ENCODE measurements at regions not wholly inside any gene's neighbourhood (a gene's known extent, or its start where the extent isn't known, plus 50 kb on each side); places are given as distances from the start of the nearest gene placed in this dataset.

DNA sequence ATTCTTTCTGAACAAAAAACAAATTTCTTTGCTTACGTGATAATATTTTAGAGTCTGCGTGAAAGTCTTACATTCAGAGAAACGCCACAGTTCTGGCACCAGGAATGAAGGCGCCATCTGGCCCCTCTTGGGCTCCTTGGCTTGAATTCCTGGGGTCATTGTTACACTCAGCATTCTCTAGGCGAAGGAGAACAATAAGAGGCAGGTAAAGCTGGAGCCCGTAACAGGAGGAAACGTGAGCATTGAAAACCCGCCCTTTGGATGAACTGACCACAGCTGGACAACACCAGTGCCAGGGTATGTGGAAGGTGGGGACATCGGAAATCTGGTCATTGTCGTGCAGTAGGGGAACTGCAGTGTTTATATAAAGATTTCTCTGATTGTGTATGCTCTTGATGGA, 144.8 kb downstream of the RNF152 start:
- WGBS (ENCODE audit: insufficient coverage): 88% methylated on average over 10 of the region's 10 CpGs

GRCh38 chr18:61743775-61744531, 148.9 kb downstream of the RNF152 start:
- WGBS (ENCODE audit: insufficient coverage): 93% methylated on average over 4 of the region's 4 CpGs

More for the DNA sequence above, 144.8 kb downstream of the RNF152 start:
- H3K27me3 ChIP-seq (ENCODE audit: control insufficient read depth, insufficient read depth, low read length): no peaks in the 10 kb centered on the region
- H3K27ac ChIP-seq (ENCODE audit: low read length): no peak overlapping the region
- Mint-ChIP-seq H3K4me3 (no peak overlapping the region), H3K4me1 (no peaks in the 10 kb centered on the region), H3K27me3 (ENCODE audit: low read depth in 2 of 2) (peaks cover 9 to 40% of the 10 kb centered on the region in 2 donors), H3K27ac (no peak overlapping the region), H3K9me3 (peaks cover 0 to 2% of the 10 kb centered on the region in 2 donors), H3K36me3 (no peaks in the 10 kb centered on the region)
- ATAC-seq (no peak), DNase-seq (no peak)
- H3K9me3 ChIP-seq (ENCODE audit: control insufficient read depth, insufficient read depth, low read length): no peaks in the 10 kb centered on the region
- intact Hi-C loops (cut with micrococcal nuclease): no loop called here
- H3K36me3 ChIP-seq (ENCODE audit: control insufficient read depth, insufficient read depth, low read length): no peaks in the 10 kb centered on the region
- TF ChIP-seq CTCF (IDR thresholded peaks at IDR 0.05): no peak
- H3K4me3 ChIP-seq (ENCODE audit: low read length): no peak overlapping the region
- no peaks in the 10 kb centered on the region for H3K4me1 ChIP-seq (ENCODE audit: control insufficient read depth, insufficient read depth, low read length)

GRCh38 chr18:61742565-61743429, 150.0 kb downstream of the RNF152 start:
- no peak for TF ChIP-seq CTCF (IDR thresholded peaks at IDR 0.05)
- no peaks in the 10 kb centered on the region for H3K9me3 ChIP-seq (ENCODE audit: control insufficient read depth, insufficient read depth, low read length)
- H3K36me3 Mint-ChIP-seq: no peaks in the 10 kb centered on the region
- H3K4me3 Mint-ChIP-seq: no peak overlapping the region
- H3K4me1 ChIP-seq (ENCODE audit: control insufficient read depth, insufficient read depth, low read length): no peaks in the 10 kb centered on the region
- no peaks in the 10 kb centered on the region for H3K4me1 Mint-ChIP-seq
- ATAC-seq: no peak
- H3K9me3 Mint-ChIP-seq: peaks cover 0 to 2% of the 10 kb centered on the region in 2 donors
- DNase-seq: no peak
- WGBS (ENCODE audit: insufficient coverage): 83% methylated on average over 8 of the region's 8 CpGs
- no peak overlapping the region for H3K27ac Mint-ChIP-seq
- H3K27me3 Mint-ChIP-seq (ENCODE audit: low read depth in 2 of 2): peaks cover 5 to 12% of the 10 kb centered on the region in 2 donors
- H3K36me3 ChIP-seq (ENCODE audit: control insufficient read depth, insufficient read depth, low read length): no peaks in the 10 kb centered on the region
- H3K27me3 ChIP-seq (ENCODE audit: control insufficient read depth, insufficient read depth, low read length): no peaks in the 10 kb centered on the region
- H3K27ac ChIP-seq (ENCODE audit: low read length): no peak overlapping the region
- intact Hi-C loops (cut with micrococcal nuclease): no loop called here
- H3K4me3 ChIP-seq (ENCODE audit: low read length): no peak overlapping the region

More at GRCh38 chr18:61743775-61744531, 148.9 kb downstream of the RNF152 start:
- ATAC-seq: no peak
- no peaks in the 10 kb centered on the region for H3K27me3 ChIP-seq (ENCODE audit: control insufficient read depth, insufficient read depth, low read length)
- Mint-ChIP-seq H3K27me3 (ENCODE audit: low read depth in 2 of 2) (peaks cover 6 to 23% of the 10 kb centered on the region in 2 donors), H3K4me3 (no peak overlapping the region), H3K27ac (no peak overlapping the region), H3K4me1 (no peaks in the 10 kb centered on the region), H3K36me3 (no peaks in the 10 kb centered on the region), H3K9me3 (peaks cover 0 to 2% of the 10 kb centered on the region in 2 donors)
- H3K27ac ChIP-seq (ENCODE audit: low read length): no peak overlapping the region
- DNase-seq: no peak
- intact Hi-C loops (cut with micrococcal nuclease): no loop called here
- H3K4me1 ChIP-seq (ENCODE audit: control insufficient read depth, insufficient read depth, low read length): no peaks in the 10 kb centered on the region
- H3K4me3 ChIP-seq (ENCODE audit: low read length): no peak overlapping the region
- no peaks in the 10 kb centered on the region for H3K36me3 ChIP-seq (ENCODE audit: control insufficient read depth, insufficient read depth, low read length)
- no peak for TF ChIP-seq CTCF (IDR thresholded peaks at IDR 0.05)
- H3K9me3 ChIP-seq (ENCODE audit: control insufficient read depth, insufficient read depth, low read length): no peaks in the 10 kb centered on the region

All from natural killer cell (primary cell).